ENCODE measurements at regions not wholly inside any gene's neighbourhood (a gene's known extent, or its start where the extent isn't known, plus 50 kb on each side); places are given as distances from the start of the nearest gene placed in this dataset.

- TF ChIP-seq CTCF (IDR thresholded peaks at IDR 0.05) = no peak
- no peak for TF ChIP-seq TCF7L2 (IDR thresholded peaks at IDR 0.05; ENCODE audit: low read depth, low read length)
- TF ChIP-seq POLR2AphosphoS5 (IDR thresholded peaks at IDR 0.05; ENCODE audit: low read depth, low read length) = no peak
- no peak for TF ChIP-seq SIN3A (IDR thresholded peaks at IDR 0.05; ENCODE audit: borderline replicate concordance, insufficient read depth, low read depth, low read length)
- no peak for TF ChIP-seq REST (IDR thresholded peaks at IDR 0.05; ENCODE audit: insufficient read depth in 1 of 2, low read depth in 2 of 2, low read length in 1 of 2)
Observed at GRCh38 chr7:15802425-15802824, 115.9 kb upstream of the MEOX2 start.

All from Panc1 (cell line).